ENCODE measurements at regions not wholly inside any gene's neighbourhood (a gene's known extent, or its start where the extent isn't known, plus 50 kb on each side); places are given as distances from the start of the nearest gene placed in this dataset.

GRCh38 chr6:132973514-132973993 is 159.2 kb downstream of the RPS12 start:
- no peak for DNase-seq (ENCODE audit: low read depth in 2 of 2)

GRCh38 chr6:132974122-132974521 is 159.8 kb downstream of the RPS12 start:
- no peak for DNase-seq (ENCODE audit: low read depth in 2 of 2)

GRCh38 chr6:132977413-132977812 is 163.0 kb downstream of the RPS12 start:
- DNase-seq (ENCODE audit: low read depth in 2 of 2), result no peak

GRCh38 chr6:132978685-132979084 is 164.3 kb downstream of the RPS12 start:
- DNase-seq (ENCODE audit: low read depth in 2 of 2), result no peak

GRCh38 chr6:132993738-132994137 is 179.4 kb downstream of the RPS12 start:
- DNase-seq (ENCODE audit: low read depth in 2 of 2), result no peak

- no peak for DNase-seq (ENCODE audit: low read depth in 2 of 2)
Measured at GRCh38 chr6:132995009-132995408, 180.6 kb downstream of the RPS12 start.

GRCh38 chr6:132995432-132995831 is 181.1 kb downstream of the RPS12 start:
- no peak for DNase-seq (ENCODE audit: low read depth in 2 of 2)

- DNase-seq (ENCODE audit: low read depth in 2 of 2), result no peak
Measured at GRCh38 chr6:132998418-132998817, 184.0 kb downstream of the RPS12 start.

GRCh38 chr6:133001040-133001565 is 186.7 kb downstream of the RPS12 start:
- no peak for DNase-seq (ENCODE audit: low read depth in 2 of 2)

- no peak for DNase-seq (ENCODE audit: low read depth in 2 of 2)
Measured at GRCh38 chr6:133004304-133004884, 190.0 kb downstream of the RPS12 start.

- no peak for DNase-seq (ENCODE audit: low read depth in 2 of 2)
Measured at GRCh38 chr6:133012774-133013173, 198.4 kb downstream of the RPS12 start.

GRCh38 chr6:133016631-133017030 is 202.3 kb downstream of the RPS12 start:
- DNase-seq (ENCODE audit: low read depth in 2 of 2), result no peak

GRCh38 chr6:133017581-133017980 is 203.2 kb downstream of the RPS12 start:
- DNase-seq (ENCODE audit: low read depth in 2 of 2), result no peak

- DNase-seq (ENCODE audit: low read depth in 2 of 2), result no peak
Measured at GRCh38 chr6:133026705-133027104, 212.3 kb downstream of the RPS12 start.

- no peak for DNase-seq (ENCODE audit: low read depth in 2 of 2)
Measured at GRCh38 chr6:133033263-133033662, 207.9 kb upstream of the EYA4 start.

- DNase-seq (ENCODE audit: low read depth in 2 of 2), result no peak
Measured at GRCh38 chr6:133034509-133035206, 206.5 kb upstream of the EYA4 start.

GRCh38 chr6:133040094-133040802 is 200.9 kb upstream of the EYA4 start:
- no peak for DNase-seq (ENCODE audit: low read depth in 2 of 2)

- no peak for DNase-seq (ENCODE audit: low read depth in 2 of 2)
Measured at GRCh38 chr6:133040803-133041419, 200.2 kb upstream of the EYA4 start.

- DNase-seq (ENCODE audit: low read depth in 2 of 2), result no peak
Measured at GRCh38 chr6:133042550-133043120, 198.5 kb upstream of the EYA4 start.

- DNase-seq (ENCODE audit: low read depth in 2 of 2), result no peak
Measured at GRCh38 chr6:133046576-133046975, 194.6 kb upstream of the EYA4 start.

- DNase-seq (ENCODE audit: low read depth in 2 of 2), result no peak
Measured at GRCh38 chr6:133047065-133047665, 194.0 kb upstream of the EYA4 start.

All from stimulated activated CD8-positive, alpha-beta memory T cell treated with anti-CD3 and anti-CD28 coated beads, Interleukin-2, amount 100 ng/mL, for 48 hours (primary cell).